Activated T-helper 17 cell treated with anti-CD3 and anti-CD28 coated beads, Interleukin-2, amount 50 U/mL, for 72 hours (primary cell): ENCODE measurements at regions not wholly inside any gene's neighbourhood (a gene's known extent, or its start where the extent isn't known, plus 50 kb on each side); places are given as distances from the start of the nearest gene placed in this dataset.
"Not testable (repeated sequence)": the region's sequence is repeated elsewhere in the genome, so short reads cannot be mapped to it uniquely, and the experiment has no call there.

ENCODE experiments used
- ATAC-seq: fragments of 150-1000 bp; cut with Tn5 transposase; replicated peaks from 2 replicates; pipeline ENCODE4 v1.10.0; 2021; ENCODE audit warnings: mild to moderate bottlenecking, moderate library complexity
- H3K27ac Mint-ChIP-seq: one replicate; pipeline ENCODE4 v1.8.0; 2022; ENCODE audit warnings: mixed read lengths
- H3K27me3 Mint-ChIP-seq: one replicate; pipeline ENCODE4 v1.8.0; 2022; ENCODE audit warnings: mixed read lengths
- H3K36me3 Mint-ChIP-seq: one replicate; pipeline ENCODE4 v1.8.0; 2022; ENCODE audit warnings: low read depth, mild to moderate bottlenecking, mixed read lengths
- H3K4me1 Mint-ChIP-seq: one replicate; pipeline ENCODE4 v1.8.0; 2022; ENCODE audit warnings: mixed read lengths
- H3K4me3 Mint-ChIP-seq: one replicate; pipeline ENCODE4 v1.8.0; 2022; ENCODE audit warnings: mild to moderate bottlenecking, mixed read lengths
- H3K9me3 Mint-ChIP-seq: one replicate; pipeline ENCODE4 v1.8.0; 2022; ENCODE audit warnings: mixed read lengths

GRCh38 chr7:149588930-149589329 is 91.3 kb upstream of the ZNF746 start:
- no peak for ATAC-seq
- Mint-ChIP-seq H3K4me1 (peaks cover 7% of the 10 kb centered on the region), H3K27me3 (no peaks in the 10 kb centered on the region), H3K4me3 (no peak overlapping the region), H3K36me3 (peaks cover 92% of the 10 kb centered on the region), H3K27ac (no peak overlapping the region), H3K9me3 (no peaks in the 10 kb centered on the region)

GRCh38 chr7:149586646-149587645 is 89.3 kb upstream of the ZNF746 start:
- no peak for ATAC-seq
- H3K4me1 Mint-ChIP-seq: peaks cover 17% of the 10 kb centered on the region
- no peaks in the 10 kb centered on the region for H3K27me3 Mint-ChIP-seq
- H3K27ac Mint-ChIP-seq: no peak overlapping the region
- H3K9me3 Mint-ChIP-seq: no peaks in the 10 kb centered on the region
- H3K36me3 Mint-ChIP-seq: peaks cover 94% of the 10 kb centered on the region
- no peak overlapping the region for H3K4me3 Mint-ChIP-seq

GRCh38 chr7:149584530-149584929 is 86.9 kb upstream of the ZNF746 start:
- H3K27ac Mint-ChIP-seq: no peak overlapping the region
- H3K9me3 Mint-ChIP-seq: no peaks in the 10 kb centered on the region
- ATAC-seq: no peak
- no peak overlapping the region for H3K4me3 Mint-ChIP-seq
- no peaks in the 10 kb centered on the region for H3K27me3 Mint-ChIP-seq
- H3K36me3 Mint-ChIP-seq: peaks cover 88% of the 10 kb centered on the region
- H3K4me1 Mint-ChIP-seq: peaks cover 19% of the 10 kb centered on the region

- Mint-ChIP-seq H3K36me3 (peaks cover 84% of the 10 kb centered on the region), H3K27me3 (no peaks in the 10 kb centered on the region), H3K27ac (no peak overlapping the region), H3K9me3 (no peaks in the 10 kb centered on the region), H3K4me3 (no peak overlapping the region), H3K4me1 (peaks cover 19% of the 10 kb centered on the region)
- ATAC-seq: no peak
Observed at GRCh38 chr7:149584009-149584408, 86.4 kb upstream of the ZNF746 start.

- H3K27ac Mint-ChIP-seq: peak overlapping the region; percentile 81
- no peaks in the 10 kb centered on the region for H3K27me3 Mint-ChIP-seq
- peak overlapping the region; percentile 62 for H3K4me3 Mint-ChIP-seq
- H3K36me3 Mint-ChIP-seq: peaks cover 51% of the 10 kb centered on the region
- ATAC-seq: no peak
- H3K9me3 Mint-ChIP-seq: peaks cover 5% of the 10 kb centered on the region
- peaks cover 19% of the 10 kb centered on the region for H3K4me1 Mint-ChIP-seq
Observed at GRCh38 chr7:149580328-149580727, 82.7 kb upstream of the ZNF746 start.

GRCh38 chr7:149579365-149579764 is 81.8 kb upstream of the ZNF746 start:
- H3K4me3 Mint-ChIP-seq, ATAC-seq, H3K27ac Mint-ChIP-seq, H3K27me3 Mint-ChIP-seq, H3K9me3 Mint-ChIP-seq: not testable (repeated sequence)
- H3K36me3 Mint-ChIP-seq: peaks cover 41% of the 10 kb centered on the region
- peaks cover 19% of the 10 kb centered on the region for H3K4me1 Mint-ChIP-seq

- not testable (repeated sequence) for H3K4me3 Mint-ChIP-seq, ATAC-seq, H3K4me1 Mint-ChIP-seq, H3K27me3 Mint-ChIP-seq, H3K27ac Mint-ChIP-seq
- Mint-ChIP-seq H3K36me3 (peaks cover 24% of the 10 kb centered on the region), H3K9me3 (peaks cover 13% of the 10 kb centered on the region)
Observed at GRCh38 chr7:149574428-149574827, 76.8 kb upstream of the ZNF746 start.

- ATAC-seq: no peak
- Mint-ChIP-seq H3K4me1 (peaks cover 3% of the 10 kb centered on the region), H3K4me3 (no peak overlapping the region), H3K36me3 (peaks cover 31% of the 10 kb centered on the region), H3K27ac (no peak overlapping the region), H3K9me3 (peaks cover 15% of the 10 kb centered on the region), H3K27me3 (no peaks in the 10 kb centered on the region)
Observed at GRCh38 chr7:149573519-149573918, 75.9 kb upstream of the ZNF746 start.

- Mint-ChIP-seq H3K36me3 (peaks cover 35% of the 10 kb centered on the region), H3K9me3 (peaks cover 11% of the 10 kb centered on the region)
- H3K27ac Mint-ChIP-seq, H3K27me3 Mint-ChIP-seq, H3K4me3 Mint-ChIP-seq, H3K4me1 Mint-ChIP-seq, ATAC-seq: not testable (repeated sequence)
Observed at GRCh38 chr7:149572920-149573319, 75.3 kb upstream of the ZNF746 start.

- no peak overlapping the region for H3K27ac Mint-ChIP-seq
- no peak overlapping the region for H3K4me3 Mint-ChIP-seq
- H3K9me3 Mint-ChIP-seq: peaks cover 11% of the 10 kb centered on the region
- no peaks in the 10 kb centered on the region for H3K27me3 Mint-ChIP-seq
- ATAC-seq: no peak
- peaks cover 3% of the 10 kb centered on the region for H3K4me1 Mint-ChIP-seq
- peaks cover 57% of the 10 kb centered on the region for H3K36me3 Mint-ChIP-seq
Observed at GRCh38 chr7:149570784-149571183, 73.2 kb upstream of the ZNF746 start.

- no peak overlapping the region for H3K4me3 Mint-ChIP-seq
- H3K4me1 Mint-ChIP-seq: peaks cover 5% of the 10 kb centered on the region
- no peak overlapping the region for H3K27ac Mint-ChIP-seq
- peaks cover 14% of the 10 kb centered on the region for H3K9me3 Mint-ChIP-seq
- no peaks in the 10 kb centered on the region for H3K27me3 Mint-ChIP-seq
- no peak for ATAC-seq
- peaks cover 64% of the 10 kb centered on the region for H3K36me3 Mint-ChIP-seq
Observed at GRCh38 chr7:149569726-149570422, 72.3 kb upstream of the ZNF746 start.

GRCh38 chr7:149569025-149569725 is 71.6 kb upstream of the ZNF746 start:
- H3K27ac Mint-ChIP-seq: no peak overlapping the region
- H3K36me3 Mint-ChIP-seq: peaks cover 69% of the 10 kb centered on the region
- H3K4me3 Mint-ChIP-seq: no peak overlapping the region
- peaks cover 7% of the 10 kb centered on the region for H3K4me1 Mint-ChIP-seq
- ATAC-seq: no peak
- H3K27me3 Mint-ChIP-seq: no peaks in the 10 kb centered on the region
- peaks cover 16% of the 10 kb centered on the region for H3K9me3 Mint-ChIP-seq

- ATAC-seq: no peak
- Mint-ChIP-seq H3K36me3 (peaks cover 76% of the 10 kb centered on the region), H3K27me3 (no peaks in the 10 kb centered on the region), H3K27ac (no peak overlapping the region), H3K4me1 (peaks cover 12% of the 10 kb centered on the region), H3K4me3 (no peak overlapping the region), H3K9me3 (peaks cover 16% of the 10 kb centered on the region)
Observed at GRCh38 chr7:149568218-149568617, 70.6 kb upstream of the ZNF746 start.

GRCh38 chr7:149566103-149566502 is 68.5 kb upstream of the ZNF746 start:
- Mint-ChIP-seq H3K36me3 (peaks cover 78% of the 10 kb centered on the region), H3K9me3 (peaks cover 16% of the 10 kb centered on the region), H3K4me1 (peaks cover 15% of the 10 kb centered on the region), H3K27ac (peak overlapping the region; percentile 4), H3K27me3 (no peaks in the 10 kb centered on the region), H3K4me3 (no peak overlapping the region)
- ATAC-seq: peak; percentile 65
